Pancreas (tissue), 10 donors: ENCODE measurements at regions not wholly inside any gene's neighbourhood (a gene's known extent, or its start where the extent isn't known, plus 50 kb on each side); places are given as distances from the start of the nearest gene placed in this dataset.
"Not testable (repeated sequence)": the region's sequence is repeated elsewhere in the genome, so short reads cannot be mapped to it uniquely, and the experiment has no call there.

Source experiments
- ATAC-seq, 4 donors: fragments of 200-7000 bp; cut with Tn5 transposase; one replicate each; pipeline versions ENCODE4 v1.8.0 to v1.9.1; 2020; ENCODE audit warnings: mild to moderate bottlenecking in 4 of 4, moderate library complexity in 4 of 4
- DNase-seq, 6 donors: peaks; one replicate each; pipeline ENCODE4 v3.0.0-alpha.2; 2020
- FAIRE-seq: peaks from 2 replicates; lab custom pipeline; 2012; peaks lifted over from hg19 to GRCh38; lab: Jason Lieb, UNC
- H3K27ac ChIP-seq, 4 donors: fragments of 200-600 bp; sonication (generic); 1 replicate in 3 of 4; 2 replicates in 1 of 4; pipeline versions ENCODE4 v1.5.0 to v1.8.0; 2020
- H3K27me3 ChIP-seq, 4 donors: fragments of 200-600 bp; one replicate each; pipeline ENCODE4 v1.8.0; 2021
- H3K36me3 ChIP-seq, 3 donors: fragments of 200-600 bp; sonication (generic) in 1 of 3; one replicate each; pipeline versions ENCODE4 v1.5.0 to v1.8.0; 2020 to 2021
- H3K4me1 ChIP-seq, 3 donors: fragments of 200-600 bp; one replicate each; pipeline ENCODE4 v1.8.0; 2021
- H3K4me3 ChIP-seq, 4 donors: fragments of 200-600 bp; sonication (generic) in 2 of 4; one replicate each; pipeline versions ENCODE4 v1.5.0 to v1.8.0; 2020 to 2021
- H3K9me3 ChIP-seq, 4 donors: fragments of 200-600 bp; one replicate each; pipeline ENCODE4 v1.8.0; 2021
- WGBS, 2 donors: extraction: QIAGEN DNeasy Blood & Tissue Kit; methylation state at CpG; one replicate each; pipeline ENCODE4 v1.1.7; 2013; 5-methylcytosine and 5-hydroxymethylcytosine counted together
- intact Hi-C, 3 donors: fragments of 100-400 bp; cut with DNase I; formaldehyde crosslinking; loops; one replicate each; pipeline versions ENCODE4 v1.11.1 to v1.14.2; 2022
- TF ChIP-seq, protein P1 (sequence below), 4 donors: fragments of 200-600 bp; sonication (generic) in 3 of 4; IDR thresholded peaks; one replicate each; pipeline versions ENCODE4 v1.5.0 to v1.8.0; 2021; ENCODE audit warnings: antibody characterized with exemption in 4 of 4
- donor health status: healthy with polysubstance abuse.
- donor health status: DM: no; HTN: no; CAD: no; lungs with moderate emphysema.
- donor health status: DM: no; HTN: no; CAD: no.
- donor health status: control.
- donor health status: control.
- donor health status: Bipolar disorder and iron deficiency.
- donor health status: DM: yes; HTN: yes; CAD: no.
- donor health status: DM: no; HTN: no; CAD: no.
- donor health status: DM: no; HTN: no; CAD: no.
- donor health status: DM: yes; HTN: yes; CAD: no.

DNA sequence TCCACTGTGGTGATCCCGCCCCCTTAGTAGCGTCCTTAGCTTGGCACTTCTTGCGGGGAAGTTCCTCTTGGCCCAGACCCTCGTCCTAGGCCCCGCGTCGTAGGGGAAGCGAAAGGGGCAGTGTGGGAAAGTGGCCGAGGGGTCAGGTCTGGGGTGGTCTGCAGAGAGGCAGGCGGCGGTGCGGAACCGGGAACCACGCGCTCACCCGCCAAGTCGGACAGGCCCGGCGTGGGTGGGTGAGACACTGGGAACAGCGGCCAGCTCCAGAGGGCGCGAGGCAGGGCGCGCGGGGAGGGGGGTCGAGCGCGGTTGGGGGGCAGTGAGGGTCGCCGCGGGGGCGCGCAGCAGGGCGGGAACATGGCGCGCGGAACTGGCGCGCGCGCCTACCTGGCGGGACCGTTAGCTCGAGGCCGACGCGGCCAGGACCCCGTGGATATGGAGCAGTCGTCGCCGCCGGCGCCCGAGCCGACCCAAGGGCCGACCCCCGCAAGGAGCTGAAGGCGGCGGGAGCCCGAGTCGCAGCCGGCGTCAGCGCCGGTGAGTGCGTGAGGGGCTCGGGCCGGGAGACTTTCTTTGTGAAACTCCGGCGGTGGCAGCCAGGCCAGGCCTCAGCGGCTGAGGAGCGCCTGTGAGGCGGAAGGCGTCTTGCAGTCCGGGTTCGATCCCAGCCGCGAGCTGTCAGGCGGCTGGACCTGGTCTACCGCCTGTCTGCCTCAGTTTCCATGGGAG lies 2896.7 kb upstream of the TEKT4 start:
- DNase-seq (peak in 1 of 6 donors; percentile 48), FAIRE-seq (no peak), ATAC-seq (no peak)
- H3K4me3 ChIP-seq = no peak overlapping the region
- intact Hi-C loops = no loop called here
- H3K27ac ChIP-seq = no peak overlapping the region
- no peaks in the 10 kb centered on the region for H3K4me1 ChIP-seq
- no peaks in the 10 kb centered on the region for H3K9me3 ChIP-seq
- TF ChIP-seq, protein P1, sequence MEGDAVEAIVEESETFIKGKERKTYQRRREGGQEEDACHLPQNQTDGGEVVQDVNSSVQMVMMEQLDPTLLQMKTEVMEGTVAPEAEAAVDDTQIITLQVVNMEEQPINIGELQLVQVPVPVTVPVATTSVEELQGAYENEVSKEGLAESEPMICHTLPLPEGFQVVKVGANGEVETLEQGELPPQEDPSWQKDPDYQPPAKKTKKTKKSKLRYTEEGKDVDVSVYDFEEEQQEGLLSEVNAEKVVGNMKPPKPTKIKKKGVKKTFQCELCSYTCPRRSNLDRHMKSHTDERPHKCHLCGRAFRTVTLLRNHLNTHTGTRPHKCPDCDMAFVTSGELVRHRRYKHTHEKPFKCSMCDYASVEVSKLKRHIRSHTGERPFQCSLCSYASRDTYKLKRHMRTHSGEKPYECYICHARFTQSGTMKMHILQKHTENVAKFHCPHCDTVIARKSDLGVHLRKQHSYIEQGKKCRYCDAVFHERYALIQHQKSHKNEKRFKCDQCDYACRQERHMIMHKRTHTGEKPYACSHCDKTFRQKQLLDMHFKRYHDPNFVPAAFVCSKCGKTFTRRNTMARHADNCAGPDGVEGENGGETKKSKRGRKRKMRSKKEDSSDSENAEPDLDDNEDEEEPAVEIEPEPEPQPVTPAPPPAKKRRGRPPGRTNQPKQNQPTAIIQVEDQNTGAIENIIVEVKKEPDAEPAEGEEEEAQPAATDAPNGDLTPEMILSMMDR (IDR thresholded peaks at IDR 0.05) = no peak
- H3K27me3 ChIP-seq = no peaks in the 10 kb centered on the region
- WGBS, 2 donors = 36 to 43% methylated on average over 63 to 80 of the region's 80 CpGs
- H3K36me3 ChIP-seq = no peaks in the 10 kb centered on the region

- TF ChIP-seq, protein P1 (IDR thresholded peaks at IDR 0.05) = no peak
- intact Hi-C loops = no loop called here
- Histone ChIP-seq H3K4me1 (no peaks in the 10 kb centered on the region), H3K36me3 (no peaks in the 10 kb centered on the region), H3K27ac (no peak overlapping the region), H3K27me3 (no peaks in the 10 kb centered on the region), H3K4me3 (no peak overlapping the region), H3K9me3 (no peaks in the 10 kb centered on the region)
- FAIRE-seq (no peak), DNase-seq (peak in 1 of 6 donors; percentile 55), ATAC-seq (no peak)
- 81 to 84% methylated on average over 13 to 18 of the region's 18 CpGs for WGBS, 2 donors
These were observed 2896.1 kb upstream of the TEKT4 start for GRCh38 chr2:91975130-91975491.

DNA sequence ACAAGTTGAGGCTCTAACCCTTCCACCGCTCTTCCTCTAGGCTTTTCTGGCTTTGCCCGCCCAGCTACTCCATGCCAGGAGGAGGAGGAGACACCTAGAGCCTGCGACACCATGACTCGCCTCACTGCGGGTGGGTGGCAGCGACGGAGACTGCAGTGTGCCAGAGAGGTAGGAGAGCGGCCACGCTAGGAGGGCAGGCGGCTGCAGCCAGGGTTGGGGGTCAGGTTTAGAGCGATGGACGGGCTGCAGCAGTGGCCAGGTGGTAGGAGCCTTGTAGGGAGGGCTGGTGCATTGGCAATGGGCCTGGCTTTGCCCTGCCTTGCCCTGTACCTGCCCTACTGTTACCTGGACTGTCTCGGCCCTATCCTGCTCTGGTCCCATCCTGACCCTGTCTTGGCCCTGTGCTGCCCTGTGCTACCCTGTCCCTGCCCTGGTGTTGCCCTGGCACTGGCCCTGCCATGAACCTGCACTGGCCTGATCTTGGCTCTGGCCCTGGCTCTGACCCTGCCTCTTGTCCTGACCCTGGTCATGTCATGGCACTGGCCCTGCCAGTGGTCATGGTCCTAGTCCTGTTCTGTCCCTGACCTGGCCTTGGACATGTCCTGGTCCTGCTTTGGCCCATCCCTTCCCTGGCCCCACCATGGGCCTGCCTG lies 2890.1 kb upstream of the TEKT4 start:
- H3K9me3 ChIP-seq, H3K27ac ChIP-seq, ATAC-seq, H3K4me3 ChIP-seq, intact Hi-C loops, H3K27me3 ChIP-seq, FAIRE-seq, H3K4me1 ChIP-seq, H3K36me3 ChIP-seq: not testable (repeated sequence)
- DNase-seq = peak in 1 of 6 donors; percentile 59
- whole genome bisulfite sequencing, 2 donors = 71 to 80% methylated on average over 13 of the region's 13 CpGs

GRCh38 chr2:91981669-91982020 lies 2889.6 kb upstream of the TEKT4 start:
- H3K27ac ChIP-seq, FAIRE-seq, H3K9me3 ChIP-seq, H3K4me3 ChIP-seq, H3K36me3 ChIP-seq, H3K4me1 ChIP-seq, H3K27me3 ChIP-seq, ATAC-seq, intact Hi-C loops: not testable (repeated sequence)
- DNase-seq = peak in 1 of 6 donors; percentile 51
- WGBS, 2 donors = 75 to 78% methylated on average over 3 of the region's 3 CpGs

GRCh38 chr2:91982217-91982616 lies 2889.0 kb upstream of the TEKT4 start:
- H3K36me3 ChIP-seq, ATAC-seq, H3K27ac ChIP-seq, intact Hi-C loops, FAIRE-seq, H3K9me3 ChIP-seq, H3K4me1 ChIP-seq, H3K27me3 ChIP-seq, H3K4me3 ChIP-seq: not testable (repeated sequence)
- 69 to 73% methylated on average over 7 of the region's 7 CpGs for WGBS, 2 donors
- peak in 1 of 6 donors; percentile 38 for DNase-seq

DNA sequence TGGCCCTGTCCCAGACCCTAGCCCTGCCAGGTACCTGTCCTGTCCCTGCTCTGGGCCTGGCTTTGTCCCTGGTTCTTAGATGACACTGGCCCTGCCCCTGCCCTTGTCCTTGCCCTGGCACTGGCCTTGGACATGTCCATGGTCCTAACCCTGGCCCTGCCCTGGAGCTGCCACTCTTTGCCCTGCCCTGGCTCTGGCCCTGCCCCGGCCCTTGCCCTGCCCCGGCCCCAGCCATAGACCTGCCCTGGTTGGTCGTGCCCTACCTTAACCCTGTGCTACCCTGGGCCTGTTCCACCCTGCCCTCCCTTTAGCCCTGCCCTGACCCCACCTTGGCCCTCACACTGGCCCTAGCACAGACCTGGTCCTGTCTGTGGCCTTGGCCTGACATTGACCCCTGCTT lies 2888.0 kb upstream of the TEKT4 start:
- WGBS, 2 donors = 82 to 88% methylated on average over 3 of the region's 3 CpGs
- FAIRE-seq, ATAC-seq, H3K27ac ChIP-seq, H3K9me3 ChIP-seq, H3K4me1 ChIP-seq, H3K4me3 ChIP-seq, intact Hi-C loops, H3K27me3 ChIP-seq, H3K36me3 ChIP-seq: not testable (repeated sequence)
- DNase-seq = peak in 1 of 6 donors; percentile 69

DNA sequence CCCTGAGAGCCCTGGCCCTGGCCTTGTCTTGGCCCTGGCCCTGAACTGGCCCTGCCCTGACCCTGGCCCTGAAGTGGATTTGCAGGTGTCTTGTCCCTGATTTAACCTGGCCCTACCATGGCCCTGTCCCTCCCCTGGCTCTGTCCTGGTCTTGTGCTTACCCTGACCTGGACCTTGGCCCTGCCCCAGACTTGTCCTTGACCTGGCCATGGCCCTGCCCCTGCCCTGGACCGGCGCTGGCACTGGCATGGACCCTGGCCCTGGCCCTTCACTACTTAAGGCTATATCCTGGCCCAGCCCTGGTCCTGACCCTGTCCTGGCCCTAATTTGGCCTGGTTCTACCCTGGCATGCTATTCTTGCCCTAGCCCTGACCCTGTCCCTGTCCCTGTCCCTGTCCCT lies 2887.5 kb upstream of the TEKT4 start:
- FAIRE-seq, H3K4me3 ChIP-seq, H3K36me3 ChIP-seq, H3K27ac ChIP-seq, H3K9me3 ChIP-seq, intact Hi-C loops, H3K27me3 ChIP-seq, ATAC-seq, H3K4me1 ChIP-seq: not testable (repeated sequence)
- 88 to 90% methylated on average over 2 of the region's 2 CpGs for WGBS, 2 donors
- peak in 1 of 6 donors; percentile 39 for DNase-seq

GRCh38 chr2:91984107-91984506 lies 2887.1 kb upstream of the TEKT4 start:
- H3K9me3 ChIP-seq, H3K27ac ChIP-seq, H3K36me3 ChIP-seq, H3K4me3 ChIP-seq, FAIRE-seq, ATAC-seq, H3K4me1 ChIP-seq, H3K27me3 ChIP-seq, intact Hi-C loops: not testable (repeated sequence)
- DNase-seq = peak in 1 of 6 donors; percentile 48
- WGBS, 2 donors = 82 to 83% methylated on average over 5 to 6 of the region's 6 CpGs

- H3K4me1 ChIP-seq, H3K27me3 ChIP-seq, ATAC-seq, intact Hi-C loops, FAIRE-seq, H3K4me3 ChIP-seq, H3K9me3 ChIP-seq, H3K36me3 ChIP-seq, H3K27ac ChIP-seq: not testable (repeated sequence)
- 35 to 56% methylated on average over 1 of the region's 1 CpG for WGBS, 2 donors
- peak in 1 of 6 donors; percentile 37 for DNase-seq
These were observed 2885.7 kb upstream of the TEKT4 start for GRCh38 chr2:91985490-91985889.

DNA sequence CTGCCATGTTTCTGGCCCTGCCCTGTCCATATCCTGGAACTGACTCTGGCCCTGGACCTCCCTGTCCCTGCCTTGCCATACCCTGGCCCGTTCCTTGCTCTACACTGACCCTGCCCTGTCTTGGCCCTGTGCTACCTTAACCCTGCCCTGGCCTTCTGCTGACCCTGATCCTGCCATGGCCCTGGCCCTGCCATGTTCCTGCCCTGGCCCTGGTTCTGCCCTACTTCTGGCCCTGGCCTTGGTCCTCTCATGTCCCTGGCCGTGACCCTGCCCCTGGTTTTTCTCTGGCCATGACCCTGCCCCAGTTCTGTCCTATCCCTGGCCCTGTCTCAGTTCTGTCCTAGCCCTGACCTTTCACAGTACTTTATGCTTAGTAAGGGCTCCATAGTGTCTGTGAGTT lies 2884.3 kb upstream of the TEKT4 start:
- H3K27ac ChIP-seq, H3K9me3 ChIP-seq, intact Hi-C loops, H3K4me1 ChIP-seq, FAIRE-seq, H3K4me3 ChIP-seq, ATAC-seq, H3K27me3 ChIP-seq, H3K36me3 ChIP-seq, DNase-seq: not testable (repeated sequence)
- 56 to 64% methylated on average over 2 of the region's 2 CpGs for WGBS, 2 donors
